Thoracic aorta (tissue), 2 donors: ENCODE measurements at regions not wholly inside any gene's neighbourhood (a gene's known extent, or its start where the extent isn't known, plus 50 kb on each side); places are given as distances from the start of the nearest gene placed in this dataset.

Experiments used
- ATAC-seq: fragments of 150-250 bp; one replicate; pipeline ENCODE4 v1.8.0; 2017; ENCODE audit warnings: low read depth; ENCODE audit not compliant: insufficient number of reproducible peaks, low FRiP score
- DNase-seq: peaks from one replicate; pipeline ENCODE4 v3.0.0-alpha.2; 2020; ENCODE audit warnings: low spot score
- H3K27ac ChIP-seq, 2 donors: fragments of 200-600 bp; sonication (generic); 1 replicate in 1 of 2; 2 replicates in 1 of 2; pipeline ENCODE4 v1.5.1; 2016; ENCODE audit warnings: mild to moderate bottlenecking in 2 of 2, moderate library complexity in 2 of 2
- H3K27me3 ChIP-seq: fragments of 200-600 bp; sonication (generic); replicated peaks from 2 replicates; pipeline ENCODE4 v1.6.0; 2016; ENCODE audit warnings: mild to moderate bottlenecking; ENCODE audit not compliant: insufficient read depth
- H3K36me3 ChIP-seq: fragments of 200-600 bp; sonication (generic); one replicate; pipeline ENCODE4 v1.5.1; 2016
- H3K4me1 ChIP-seq, 2 donors: fragments of 200-600 bp; sonication (generic); 1 replicate in 1 of 2; 2 replicates in 1 of 2; pipeline versions ENCODE4 v1.5.1 to v1.6.0; 2016; ENCODE audit warnings: low read depth in 2 of 2, mild to moderate bottlenecking in 1 of 2; ENCODE audit not compliant: control insufficient read depth in 1 of 2
- H3K4me3 ChIP-seq: fragments of 200-600 bp; sonication (generic); 2 replicates; pipeline ENCODE4 v1.5.1; 2016; ENCODE audit warnings: mild to moderate bottlenecking
- H3K9me3 ChIP-seq: fragments of 200-600 bp; sonication (generic); 2 replicates; pipeline ENCODE4 v1.5.1; 2016
- TF ChIP-seq, protein P1 (sequence below): fragments of 200-600 bp; sonication (generic); IDR thresholded peaks from one replicate; pipeline ENCODE4 v1.5.1; 2019; ENCODE audit warnings: antibody characterized with exemption

GRCh38 chr18:4603955-4604354 is 148.8 kb upstream of the DLGAP1 start:
- H3K9me3 ChIP-seq: no peaks in the 10 kb centered on the region
- H3K27ac ChIP-seq: no peak overlapping the region
- H3K4me3 ChIP-seq: no peak overlapping the region
- H3K4me1 ChIP-seq: no peaks in the 10 kb centered on the region
- no peaks in the 10 kb centered on the region for H3K27me3 ChIP-seq
- TF ChIP-seq, protein P1, sequence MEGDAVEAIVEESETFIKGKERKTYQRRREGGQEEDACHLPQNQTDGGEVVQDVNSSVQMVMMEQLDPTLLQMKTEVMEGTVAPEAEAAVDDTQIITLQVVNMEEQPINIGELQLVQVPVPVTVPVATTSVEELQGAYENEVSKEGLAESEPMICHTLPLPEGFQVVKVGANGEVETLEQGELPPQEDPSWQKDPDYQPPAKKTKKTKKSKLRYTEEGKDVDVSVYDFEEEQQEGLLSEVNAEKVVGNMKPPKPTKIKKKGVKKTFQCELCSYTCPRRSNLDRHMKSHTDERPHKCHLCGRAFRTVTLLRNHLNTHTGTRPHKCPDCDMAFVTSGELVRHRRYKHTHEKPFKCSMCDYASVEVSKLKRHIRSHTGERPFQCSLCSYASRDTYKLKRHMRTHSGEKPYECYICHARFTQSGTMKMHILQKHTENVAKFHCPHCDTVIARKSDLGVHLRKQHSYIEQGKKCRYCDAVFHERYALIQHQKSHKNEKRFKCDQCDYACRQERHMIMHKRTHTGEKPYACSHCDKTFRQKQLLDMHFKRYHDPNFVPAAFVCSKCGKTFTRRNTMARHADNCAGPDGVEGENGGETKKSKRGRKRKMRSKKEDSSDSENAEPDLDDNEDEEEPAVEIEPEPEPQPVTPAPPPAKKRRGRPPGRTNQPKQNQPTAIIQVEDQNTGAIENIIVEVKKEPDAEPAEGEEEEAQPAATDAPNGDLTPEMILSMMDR: no peak
- no peaks in the 10 kb centered on the region for H3K36me3 ChIP-seq
- no peak for DNase-seq
- ATAC-seq: no peak

- TF ChIP-seq, protein P1: no peak
- no peak overlapping the region for H3K27ac ChIP-seq
- DNase-seq: no peak
- ATAC-seq: no peak
- no peaks in the 10 kb centered on the region for H3K9me3 ChIP-seq
- no peak overlapping the region for H3K4me3 ChIP-seq
- no peaks in the 10 kb centered on the region for H3K4me1 ChIP-seq
- H3K36me3 ChIP-seq: no peaks in the 10 kb centered on the region
- H3K27me3 ChIP-seq: no peaks in the 10 kb centered on the region
These were observed 144.2 kb upstream of the DLGAP1 start for GRCh38 chr18:4599312-4599711.

DNA sequence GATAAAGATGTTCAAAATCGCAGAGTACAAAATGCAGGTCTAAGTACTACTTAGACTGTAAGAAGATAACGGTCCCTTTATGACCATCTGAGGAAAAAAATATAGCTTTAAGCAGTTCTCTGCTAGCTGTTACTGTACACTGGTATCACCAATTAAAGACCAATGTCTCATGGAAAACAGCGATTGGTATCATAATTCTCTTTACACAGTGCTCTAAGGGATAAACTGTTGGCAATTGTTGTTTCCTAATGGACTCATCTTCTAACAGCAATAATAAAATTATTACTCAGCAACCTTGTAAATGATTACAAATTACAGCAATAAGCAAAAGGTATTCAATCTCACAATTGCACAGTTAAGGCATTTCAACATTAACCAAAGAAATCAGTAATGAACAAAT is 142.2 kb upstream of the DLGAP1 start:
- H3K4me3 ChIP-seq: no peak overlapping the region

DNA sequence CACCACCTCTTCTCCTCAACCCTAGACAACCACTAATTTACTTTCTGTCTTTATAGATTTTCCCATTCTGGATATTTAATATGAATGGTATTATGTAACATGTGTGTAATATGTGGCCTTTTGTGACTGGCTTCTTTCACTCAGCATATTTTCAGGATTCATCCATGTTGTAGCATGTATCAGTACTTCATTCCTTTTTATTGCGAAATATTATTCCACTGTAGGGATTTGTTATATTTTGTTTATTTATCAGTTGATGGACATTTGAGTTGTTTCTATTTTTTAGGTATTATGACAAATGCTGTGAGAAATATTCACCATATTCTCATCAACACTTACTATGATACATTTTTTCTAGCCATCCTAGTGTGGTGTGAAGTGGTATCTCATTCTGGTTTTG is 138.8 kb upstream of the DLGAP1 start:
- Histone ChIP-seq H3K27ac (no peak overlapping the region), H3K27me3 (no peaks in the 10 kb centered on the region), H3K36me3 (no peaks in the 10 kb centered on the region), H3K4me1 (no peaks in the 10 kb centered on the region), H3K9me3 (no peaks in the 10 kb centered on the region), H3K4me3 (no peak overlapping the region)
- TF ChIP-seq, protein P1: no peak
- DNase-seq (no peak), ATAC-seq (no peak)

More for the DNA sequence above, 142.2 kb upstream of the DLGAP1 start:
- TF ChIP-seq, protein P1: no peak
- no peak for ATAC-seq
- Histone ChIP-seq H3K36me3 (no peaks in the 10 kb centered on the region), H3K9me3 (no peaks in the 10 kb centered on the region), H3K27me3 (no peaks in the 10 kb centered on the region), H3K4me1 (no peaks in the 10 kb centered on the region), H3K27ac (no peak overlapping the region)
- DNase-seq: no peak

DNA sequence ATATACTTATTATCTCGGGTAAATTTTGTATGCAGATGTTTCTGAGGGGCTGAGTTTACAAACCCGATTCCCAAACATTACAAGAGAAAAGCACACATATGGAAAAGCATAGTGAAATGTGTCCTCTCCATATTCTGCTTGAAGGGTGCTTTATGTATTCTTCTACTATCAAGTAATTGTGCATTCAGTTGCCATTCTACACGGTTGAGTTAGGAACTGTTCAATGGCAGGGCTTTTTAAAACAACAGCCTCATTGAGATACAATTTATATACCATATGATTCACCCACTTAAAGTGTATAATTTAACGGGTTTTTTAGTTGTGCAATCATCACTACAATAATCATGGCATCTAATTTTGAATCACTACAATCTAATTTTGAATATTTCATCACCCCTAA is 138.4 kb upstream of the DLGAP1 start:
- Histone ChIP-seq H3K9me3 (no peaks in the 10 kb centered on the region), H3K4me3 (no peak overlapping the region), H3K27ac (no peak overlapping the region), H3K36me3 (no peaks in the 10 kb centered on the region), H3K4me1 (no peaks in the 10 kb centered on the region), H3K27me3 (no peaks in the 10 kb centered on the region)
- TF ChIP-seq, protein P1: no peak
- no peak for ATAC-seq
- no peak for DNase-seq
